ENCODE measurements at regions not wholly inside any gene's neighbourhood (a gene's known extent, or its start where the extent isn't known, plus 50 kb on each side); places are given as distances from the start of the nearest gene placed in this dataset.

DNA sequence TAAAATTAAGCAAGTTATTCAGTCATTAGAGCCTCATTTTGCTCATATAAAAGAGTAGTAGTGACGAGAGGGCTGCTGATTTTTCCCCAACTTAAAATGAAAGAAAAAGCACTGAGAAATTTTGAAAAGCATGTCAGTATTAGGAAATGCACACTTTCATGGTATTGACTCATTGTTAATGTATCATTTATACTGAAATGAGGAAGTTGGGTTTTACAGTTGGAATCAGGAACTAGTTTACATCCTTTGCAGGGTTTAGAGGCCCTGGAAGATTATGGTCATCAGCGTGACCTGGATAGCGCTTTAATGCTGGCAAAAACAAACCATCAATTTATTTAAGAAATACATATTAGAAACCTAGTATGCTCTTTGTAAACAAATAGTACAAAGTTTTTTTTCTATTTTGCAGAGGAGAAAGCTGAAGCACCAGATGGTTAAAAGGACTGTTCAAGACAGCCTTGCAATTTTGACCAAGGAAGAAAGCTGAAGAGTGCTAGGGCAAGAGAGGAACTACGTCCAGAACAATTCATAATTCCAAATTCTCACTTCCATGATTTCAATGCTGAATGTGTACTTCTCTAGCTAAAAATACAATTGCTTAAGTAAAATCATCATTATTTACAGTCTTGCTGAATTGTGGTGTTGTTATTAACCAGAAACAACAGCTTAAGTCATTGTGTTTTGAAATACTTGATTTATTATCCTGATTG, 94.8 kb upstream of the SGIP1 start:
- 35 to 41% methylated on average over 4 of the region's 4 CpGs for WGBS, 2 donors
- TF ChIP-seq, protein P1, sequence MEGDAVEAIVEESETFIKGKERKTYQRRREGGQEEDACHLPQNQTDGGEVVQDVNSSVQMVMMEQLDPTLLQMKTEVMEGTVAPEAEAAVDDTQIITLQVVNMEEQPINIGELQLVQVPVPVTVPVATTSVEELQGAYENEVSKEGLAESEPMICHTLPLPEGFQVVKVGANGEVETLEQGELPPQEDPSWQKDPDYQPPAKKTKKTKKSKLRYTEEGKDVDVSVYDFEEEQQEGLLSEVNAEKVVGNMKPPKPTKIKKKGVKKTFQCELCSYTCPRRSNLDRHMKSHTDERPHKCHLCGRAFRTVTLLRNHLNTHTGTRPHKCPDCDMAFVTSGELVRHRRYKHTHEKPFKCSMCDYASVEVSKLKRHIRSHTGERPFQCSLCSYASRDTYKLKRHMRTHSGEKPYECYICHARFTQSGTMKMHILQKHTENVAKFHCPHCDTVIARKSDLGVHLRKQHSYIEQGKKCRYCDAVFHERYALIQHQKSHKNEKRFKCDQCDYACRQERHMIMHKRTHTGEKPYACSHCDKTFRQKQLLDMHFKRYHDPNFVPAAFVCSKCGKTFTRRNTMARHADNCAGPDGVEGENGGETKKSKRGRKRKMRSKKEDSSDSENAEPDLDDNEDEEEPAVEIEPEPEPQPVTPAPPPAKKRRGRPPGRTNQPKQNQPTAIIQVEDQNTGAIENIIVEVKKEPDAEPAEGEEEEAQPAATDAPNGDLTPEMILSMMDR (IDR thresholded peaks at IDR 0.05): no peak
- no peak for TF ChIP-seq POLR2A (IDR thresholded peaks at IDR 0.05)
- peaks cover 0 to 12% (median 8%) of the 10 kb centered on the region in 3 donors for H3K4me1 ChIP-seq
- H3K27me3 ChIP-seq: peaks cover 0 to 39% (median 0%) of the 10 kb centered on the region in 4 donors
- H3K9me3 ChIP-seq: no peaks in the 10 kb centered on the region
- peak overlapping the region in 1 of 4 donors; percentile 15 for H3K27ac ChIP-seq
- no peaks in the 10 kb centered on the region for H3K36me3 ChIP-seq
- H3K4me3 ChIP-seq: no peak overlapping the region
- intact Hi-C loops (cut with DNase I): no loop called here
- DNase-seq: no peak

DNA sequence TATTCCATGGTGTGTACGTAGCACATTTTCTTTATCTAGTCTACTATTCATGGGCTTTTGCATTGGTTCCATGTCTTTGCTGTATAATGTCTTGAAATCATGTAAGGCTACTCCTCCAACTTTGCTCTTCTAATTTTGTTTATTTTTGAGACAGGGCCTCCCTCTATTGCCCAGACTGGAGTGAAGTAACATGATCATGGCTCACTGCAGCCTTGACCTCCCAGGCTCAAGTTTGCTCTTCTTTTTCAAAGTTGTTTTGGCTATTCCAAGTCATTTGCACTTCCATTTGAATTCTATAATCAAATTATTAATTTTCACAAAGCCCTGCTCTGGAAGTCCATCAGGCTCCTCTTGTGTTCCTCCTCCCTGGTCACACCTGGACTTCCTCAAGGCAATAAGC, 90.2 kb upstream of the SGIP1 start:
- Histone ChIP-seq H3K36me3 (no peaks in the 10 kb centered on the region), H3K27ac (no peak overlapping the region), H3K4me3 (no peak overlapping the region), H3K4me1 (peaks cover 0 to 12% (median 3%) of the 10 kb centered on the region in 3 donors), H3K9me3 (no peaks in the 10 kb centered on the region), H3K27me3 (peaks cover 0 to 7% (median 0%) of the 10 kb centered on the region in 4 donors)
- WGBS, 2 donors: 91 to 94% methylated on average over 1 of the region's 1 CpG
- DNase-seq: no peak
- TF ChIP-seq, protein P1 (IDR thresholded peaks at IDR 0.05): no peak
- no peak for TF ChIP-seq POLR2A (IDR thresholded peaks at IDR 0.05)
- intact Hi-C loops (cut with DNase I): no loop called here

DNA sequence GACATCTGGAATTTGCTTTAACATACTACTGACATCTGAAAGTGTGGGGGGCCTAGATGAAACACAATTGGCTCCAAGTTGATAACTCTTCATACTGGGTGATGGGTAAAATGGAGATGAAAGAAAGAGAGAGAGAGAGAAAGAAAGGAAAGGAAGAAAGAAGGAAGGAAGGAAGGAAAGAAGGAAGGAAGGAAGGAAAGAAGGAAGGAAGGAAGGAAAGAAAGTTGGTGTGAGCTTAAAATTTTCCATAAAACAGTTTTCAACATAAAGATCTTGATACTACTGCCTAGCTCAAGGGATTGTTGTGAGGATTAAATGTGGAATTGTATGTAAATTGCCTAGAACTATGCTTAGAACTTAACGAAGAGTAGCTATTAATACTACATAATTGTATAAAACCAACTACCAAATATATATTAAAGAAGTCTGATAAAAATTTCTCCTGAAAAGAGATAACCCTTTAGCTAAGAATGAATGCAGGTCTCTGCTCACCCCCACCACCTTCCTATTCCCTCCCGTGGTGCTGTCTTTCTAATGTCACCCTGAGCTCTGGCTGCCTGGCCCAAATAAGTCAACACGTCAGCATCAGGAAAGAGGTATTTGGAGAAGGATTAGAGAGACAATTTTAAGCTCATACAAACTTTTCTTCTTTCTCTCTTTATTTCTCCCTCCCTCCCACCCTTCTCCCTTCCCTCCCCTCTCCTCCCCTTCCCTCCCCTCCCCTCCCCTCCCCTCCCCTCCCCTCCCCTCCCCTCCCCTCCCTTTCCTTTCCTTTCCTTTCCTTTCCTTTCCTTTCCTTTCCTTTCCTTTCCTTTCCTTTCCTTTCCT, 89.3 kb upstream of the SGIP1 start:
- 60 to 63% methylated on average over 3 of the region's 3 CpGs for WGBS, 2 donors

DNA sequence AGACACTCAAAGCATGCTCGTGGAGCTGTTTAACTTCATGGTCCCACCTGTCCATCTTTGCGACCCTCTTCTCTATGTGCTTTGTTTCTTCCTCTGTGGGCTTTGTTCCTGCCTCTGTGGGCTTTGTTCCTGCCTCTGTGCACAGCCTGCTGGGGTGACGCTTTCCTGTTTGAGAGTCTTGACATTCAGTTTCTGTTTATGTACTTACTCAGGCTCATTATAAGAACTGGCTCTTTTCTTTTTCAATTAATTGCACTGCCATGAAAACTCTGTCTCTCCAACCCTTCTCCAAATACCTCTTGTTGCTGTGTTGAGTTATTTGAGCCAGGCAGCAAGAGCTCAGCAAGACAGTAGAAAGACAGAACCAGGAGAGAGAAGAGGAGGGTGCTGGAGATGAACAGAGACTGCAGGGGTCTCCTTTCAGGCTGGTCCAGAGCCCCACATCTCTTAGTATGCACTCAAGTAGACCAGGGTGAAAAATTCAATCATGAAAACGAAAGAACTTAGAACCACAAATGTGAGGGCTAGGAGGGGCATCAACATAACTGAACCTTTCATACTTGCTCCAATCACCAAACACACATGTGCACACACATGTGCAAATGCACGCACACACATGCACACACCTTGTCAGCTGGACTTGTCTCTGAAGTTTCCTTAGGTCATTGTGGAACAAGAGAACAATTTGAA, 88.3 kb upstream of the SGIP1 start:
- intact Hi-C loops (cut with DNase I): loop anchor here (5.0 kb wide), 2 partner anchors 198 to 483 kb away; no protein-coding TSS in a partner anchor
- H3K9me3 ChIP-seq: no peaks in the 10 kb centered on the region
- H3K4me1 ChIP-seq: peaks cover 0 to 12% (median 3%) of the 10 kb centered on the region in 3 donors
- peak in 1 of 4 donors; percentile 32 for TF ChIP-seq POLR2A (IDR thresholded peaks at IDR 0.05)
- TF ChIP-seq, protein P1 (IDR thresholded peaks at IDR 0.05): no peak
- peak overlapping the region; percentile 1 to 61 (median 49) for H3K27ac ChIP-seq
- no peak for DNase-seq
- H3K27me3 ChIP-seq: no peaks in the 10 kb centered on the region
- H3K36me3 ChIP-seq: no peaks in the 10 kb centered on the region
- H3K4me3 ChIP-seq: no peak overlapping the region
- WGBS, 2 donors: 48 to 64% methylated on average over 5 of the region's 5 CpGs

More for the DNA sequence above, 89.3 kb upstream of the SGIP1 start:
- DNase-seq: no peak
- peaks cover 0 to 12% (median 3%) of the 10 kb centered on the region in 3 donors for H3K4me1 ChIP-seq
- H3K27ac ChIP-seq: no peak overlapping the region
- no peaks in the 10 kb centered on the region for H3K9me3 ChIP-seq
- no peaks in the 10 kb centered on the region for H3K36me3 ChIP-seq
- H3K27me3 ChIP-seq: peaks cover 0 to 6% (median 0%) of the 10 kb centered on the region in 4 donors
- intact Hi-C loops (cut with DNase I): loop anchor here (5.0 kb wide), 2 partner anchors 197 to 482 kb away; no protein-coding TSS in a partner anchor
- no peak for TF ChIP-seq POLR2A (IDR thresholded peaks at IDR 0.05)
- TF ChIP-seq, protein P1 (IDR thresholded peaks at IDR 0.05): no peak
- H3K4me3 ChIP-seq: no peak overlapping the region
